CD4-positive, alpha-beta T cell treated with Interleukin-6 for 4 hours (primary cell): ENCODE measurements at regions not wholly inside any gene's neighbourhood (a gene's known extent, or its start where the extent isn't known, plus 50 kb on each side); places are given as distances from the start of the nearest gene placed in this dataset.

Experiments used
- DNase-seq: peaks from one replicate; pipeline ENCODE4 v3.0.0-alpha.2; 2020; ENCODE audit warnings: mixed read lengths

DNA sequence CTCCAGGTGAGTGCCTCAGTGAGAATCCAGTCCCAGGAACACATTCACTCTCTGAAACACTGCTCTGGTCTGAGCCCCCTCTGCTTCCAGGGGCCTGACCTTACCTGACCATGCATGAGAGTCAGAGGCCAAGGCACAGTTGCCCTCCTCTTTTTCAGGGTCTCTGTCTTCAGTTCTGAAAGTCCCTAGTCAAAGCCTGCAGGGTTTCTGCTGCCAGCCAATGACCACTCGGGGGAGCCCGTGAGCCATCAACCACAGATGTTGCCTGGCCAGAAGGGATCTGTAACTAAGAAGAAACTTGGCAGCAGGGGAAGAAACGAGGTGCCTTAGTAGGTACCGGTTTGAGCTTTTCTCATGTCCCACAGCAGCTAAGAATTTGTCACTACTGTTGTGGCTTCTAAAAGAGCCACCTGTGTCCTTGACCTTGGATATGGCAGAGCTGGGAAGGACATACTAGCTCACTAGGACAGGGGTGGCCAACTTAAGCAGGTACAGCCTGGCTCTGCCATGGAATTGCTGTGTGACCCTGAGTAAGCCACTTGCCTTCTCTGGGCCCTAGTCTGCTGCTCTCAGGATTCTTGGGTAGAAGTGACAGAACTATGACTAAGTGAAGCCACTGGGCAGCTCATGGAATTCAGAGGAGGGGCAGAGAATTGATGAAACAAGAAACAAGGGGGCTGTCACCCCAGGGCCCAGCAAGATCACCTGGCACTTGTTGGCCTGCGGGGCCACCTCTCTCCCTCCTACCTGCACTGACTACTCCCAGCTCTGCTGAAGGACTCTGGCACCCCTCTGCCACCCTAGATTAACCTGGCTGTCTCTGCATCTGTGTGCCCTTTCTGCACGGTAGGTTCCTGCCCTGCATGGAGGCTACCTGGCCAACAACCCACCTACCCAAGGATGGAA is 83.8 kb upstream of the GPR26 start:
- peak; percentile 54 for DNase-seq

DNA sequence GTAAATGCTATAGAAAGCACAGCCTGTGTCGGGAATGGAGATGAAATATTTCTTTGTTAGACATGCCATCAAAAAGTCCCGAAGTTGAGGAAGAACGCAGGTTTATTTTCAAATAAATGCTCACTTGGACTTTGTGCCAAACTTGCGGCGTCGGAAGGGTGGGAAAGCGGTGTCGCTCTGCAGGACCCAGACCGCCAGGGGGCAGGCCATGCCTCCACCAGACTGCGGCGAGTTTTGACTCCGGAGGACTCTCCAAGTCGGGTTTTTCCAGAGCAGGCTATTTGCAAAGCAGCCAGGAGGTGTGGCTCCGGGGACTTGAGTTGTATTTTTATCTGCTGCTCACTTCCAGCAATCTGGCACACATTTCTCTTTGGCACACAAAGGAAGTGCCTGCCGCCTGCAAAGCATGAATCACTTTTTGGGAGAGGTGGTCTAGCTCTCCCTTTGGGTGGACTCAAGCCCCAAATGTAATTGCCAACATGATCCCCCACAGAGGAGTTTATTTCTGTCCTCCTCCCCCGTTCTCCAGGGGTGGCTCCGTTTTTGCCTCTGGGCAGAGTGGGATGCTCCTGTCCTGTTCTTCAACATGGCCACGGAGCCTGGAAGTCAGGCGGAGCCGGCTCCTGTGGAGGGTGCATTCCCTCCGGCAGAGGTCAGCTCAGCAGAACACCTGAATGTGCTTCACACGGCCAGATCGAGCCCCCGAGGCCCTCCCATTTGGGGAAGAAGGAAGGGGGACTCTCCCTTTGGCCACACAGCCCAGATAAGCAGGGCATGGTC is 82.3 kb upstream of the GPR26 start:
- no peak for DNase-seq

DNA sequence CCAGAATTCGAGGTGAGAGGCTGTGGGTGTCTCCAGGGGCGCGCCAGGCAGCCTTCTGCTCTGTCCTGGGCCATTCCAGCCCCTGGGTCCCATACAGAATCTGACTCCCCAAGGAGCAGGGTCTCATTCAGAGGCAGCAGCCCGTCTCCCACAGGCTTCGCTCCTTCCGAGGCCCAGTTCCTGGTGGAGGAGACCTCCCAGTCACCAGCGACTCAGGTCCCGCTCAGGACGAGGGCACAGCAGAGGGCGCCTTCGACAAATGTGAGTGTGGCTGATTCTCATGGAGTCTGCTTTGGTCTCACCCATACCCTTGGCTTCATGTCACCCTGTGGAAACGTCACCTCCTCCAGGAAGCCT is 81.8 kb upstream of the GPR26 start:
- DNase-seq = no peak

DNA sequence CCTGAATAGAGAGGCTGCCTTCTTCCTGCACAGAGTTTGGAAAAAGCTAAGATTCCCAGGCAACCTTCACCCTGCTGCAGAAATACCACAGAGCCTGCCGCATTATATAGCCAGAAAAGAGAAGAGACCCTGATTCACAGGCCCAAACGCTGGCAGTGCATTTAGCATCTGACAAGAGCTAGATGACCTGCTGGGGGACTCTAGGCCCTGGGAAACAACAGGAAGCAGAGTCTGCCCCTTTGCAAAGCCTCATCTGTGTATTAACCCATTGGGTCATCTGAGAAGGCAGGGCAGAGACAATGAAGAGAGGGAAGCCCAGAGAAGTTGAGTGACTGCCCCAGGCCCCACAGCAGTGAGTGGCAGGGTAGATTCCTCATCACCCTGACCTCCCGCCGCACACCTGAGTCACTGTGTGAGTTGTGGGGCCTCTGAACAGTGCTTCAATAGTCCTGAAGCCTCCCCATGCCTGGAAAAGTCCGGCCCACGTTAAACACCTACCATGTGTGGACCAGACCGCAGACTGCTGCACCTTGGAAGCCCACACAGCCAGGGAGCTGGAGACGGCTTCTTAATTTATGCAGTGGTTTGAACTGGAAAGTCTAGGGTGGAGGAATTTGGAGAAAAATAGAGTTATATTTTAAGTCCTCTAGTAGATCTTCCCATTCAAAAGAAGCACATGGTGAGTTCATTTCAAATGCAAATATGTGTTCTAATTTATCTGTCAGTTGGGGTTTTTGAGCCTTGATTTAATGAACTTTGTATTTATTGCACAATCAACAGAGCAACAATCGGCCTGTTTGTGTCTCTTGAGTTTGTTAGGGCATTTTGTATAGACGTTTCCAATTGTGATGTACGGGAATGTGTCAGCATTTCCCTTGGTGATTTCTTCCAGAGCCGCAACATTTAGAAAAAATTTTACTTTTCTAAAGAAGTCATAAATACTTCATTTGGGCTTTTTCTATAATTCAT is 80.4 kb upstream of the GPR26 start:
- no peak for DNase-seq

DNA sequence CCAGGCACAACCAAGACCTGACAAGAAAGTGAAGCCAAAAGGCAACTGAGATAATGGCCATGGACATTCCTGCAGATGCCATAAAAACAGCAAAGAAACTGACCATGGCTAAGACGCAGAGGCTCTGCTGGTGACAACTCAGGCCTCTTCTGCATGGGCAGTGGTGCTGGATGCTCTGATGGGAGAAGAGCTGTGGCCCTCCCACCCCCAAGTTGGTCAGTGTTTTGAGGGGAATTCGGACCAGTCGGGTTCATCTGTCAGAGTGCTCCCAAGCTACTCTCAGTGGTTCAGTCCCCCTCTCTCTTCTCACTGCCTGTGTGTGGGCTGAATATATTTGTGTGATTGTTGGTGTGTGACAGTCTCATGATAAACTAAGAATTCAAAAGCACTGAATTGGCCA is 79.0 kb upstream of the GPR26 start:
- no peak for DNase-seq

DNA sequence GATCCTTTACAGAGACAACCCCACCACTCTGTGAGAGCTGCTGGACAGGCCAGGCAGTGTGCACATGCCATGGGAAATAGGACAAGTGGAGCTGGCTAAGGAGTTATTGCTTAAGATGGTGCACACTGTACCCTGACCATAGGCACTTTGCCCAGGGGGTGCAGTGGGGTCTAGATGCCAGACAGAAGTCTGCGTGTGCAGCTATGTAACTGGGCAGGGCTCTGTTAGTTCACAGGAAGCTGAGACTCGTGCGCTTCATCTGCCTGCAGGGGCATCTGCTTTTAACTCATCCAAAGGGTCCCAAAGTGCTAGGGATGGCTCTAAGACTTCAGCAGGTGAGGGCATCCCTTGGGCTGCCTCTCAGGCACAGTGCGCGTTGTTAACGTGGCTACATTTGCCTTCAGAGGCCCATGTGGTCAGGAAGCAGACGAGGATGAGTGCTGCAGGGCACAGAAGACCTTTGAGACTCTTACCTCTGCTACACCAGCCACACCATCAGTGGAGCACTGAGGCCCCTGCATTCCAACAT is 77.7 kb upstream of the GPR26 start:
- no peak for DNase-seq

- no peak for DNase-seq
Measured at GRCh38 chr10:123595661-123596060, 70.5 kb upstream of the GPR26 start.

DNA sequence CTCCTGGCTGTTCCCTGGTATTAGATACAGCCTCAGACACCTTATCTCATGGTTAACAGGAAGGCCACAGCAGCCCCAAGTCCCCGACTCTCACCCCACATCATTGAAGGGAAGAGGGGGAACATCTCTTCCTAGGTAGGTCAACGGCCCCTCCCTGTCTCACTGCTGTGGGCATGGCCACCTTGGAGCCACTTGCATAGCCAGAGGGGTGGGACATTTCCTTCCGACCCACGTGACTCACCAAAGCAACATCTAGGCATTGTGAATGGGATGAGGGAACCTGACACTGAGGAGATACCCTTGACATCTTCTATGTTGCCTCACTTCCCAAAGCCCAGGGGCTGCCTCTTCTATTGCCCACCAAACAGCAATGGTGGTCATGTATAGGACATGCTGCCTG is 68.5 kb upstream of the GPR26 start:
- DNase-seq = no peak

GRCh38 chr10:123599366-123599849 is 66.7 kb upstream of the GPR26 start:
- DNase-seq = no peak

- DNase-seq = no peak
Measured at GRCh38 chr10:123600177-123600576, 66.0 kb upstream of the GPR26 start.

- no peak for DNase-seq
Measured at GRCh38 chr10:123603130-123603529, 63.0 kb upstream of the GPR26 start.

GRCh38 chr10:123604506-123604905 is 61.6 kb upstream of the GPR26 start:
- DNase-seq = no peak

DNA sequence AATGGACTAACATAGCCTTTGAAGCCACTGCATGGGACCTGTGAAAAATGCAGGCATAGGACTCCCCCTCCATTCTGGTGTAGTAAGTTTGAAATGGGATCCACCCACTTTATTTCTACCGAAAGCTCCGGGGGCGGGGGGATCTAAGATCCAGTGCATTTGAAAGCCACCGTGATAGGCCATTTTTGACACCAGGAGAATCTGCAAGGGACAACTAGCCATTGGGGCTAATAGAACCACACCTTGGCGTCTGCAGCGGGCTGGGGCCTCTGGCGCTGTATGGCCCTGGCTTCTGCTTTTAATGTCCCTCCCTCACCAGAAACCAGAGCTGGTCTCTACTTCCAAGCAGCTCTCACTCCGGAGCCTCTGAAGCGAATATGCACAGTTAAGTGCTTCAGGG is 60.1 kb upstream of the GPR26 start:
- DNase-seq = no peak

GRCh38 chr10:123606955-123607354 is 59.2 kb upstream of the GPR26 start:
- DNase-seq = no peak

DNA sequence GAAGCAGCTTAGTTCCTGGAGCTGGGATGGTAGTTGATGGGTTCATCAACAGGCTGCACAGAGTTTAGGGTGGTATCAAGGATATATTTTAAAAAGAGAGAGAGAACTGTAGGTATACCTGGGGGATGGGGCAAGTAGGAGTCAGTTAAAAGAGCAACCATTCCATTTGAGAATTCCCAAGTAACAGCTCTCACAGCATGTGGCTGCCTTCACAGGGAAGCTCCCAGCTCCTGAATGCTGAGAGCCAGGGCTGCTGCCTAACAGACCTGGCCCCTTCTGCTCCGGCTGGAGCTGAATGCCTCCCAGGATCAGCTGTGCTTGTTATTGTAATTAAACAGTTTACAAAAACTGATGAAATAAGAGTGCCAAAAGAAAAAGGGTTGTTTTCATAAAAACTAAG is 58.8 kb upstream of the GPR26 start:
- no peak for DNase-seq

GRCh38 chr10:123608047-123608446 is 58.1 kb upstream of the GPR26 start:
- DNase-seq = no peak

- no peak for DNase-seq
Measured at GRCh38 chr10:123611243-123611642, 54.9 kb upstream of the GPR26 start.

DNA sequence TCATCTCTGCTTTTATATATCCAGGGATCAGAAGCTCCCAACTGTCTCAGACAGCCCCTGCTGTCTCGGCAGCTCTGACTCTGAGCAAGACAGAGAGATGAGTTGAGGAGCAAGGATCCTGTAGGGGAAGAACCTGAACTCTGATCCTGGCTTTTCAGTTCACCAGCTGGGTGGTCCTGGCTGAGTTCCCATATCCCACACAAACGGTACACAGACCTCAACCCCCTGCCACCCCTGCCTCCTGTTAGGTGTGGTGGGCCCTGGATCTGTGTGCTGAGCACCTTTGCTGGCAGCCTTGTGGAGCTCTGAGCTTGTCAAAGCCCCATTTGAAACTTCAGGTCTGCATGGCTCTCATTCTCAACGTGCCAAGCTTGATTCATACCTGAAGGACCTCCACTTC is 54.3 kb upstream of the GPR26 start:
- DNase-seq = no peak

- no peak for DNase-seq
Measured at GRCh38 chr10:123613346-123613850, 52.8 kb upstream of the GPR26 start.

DNA sequence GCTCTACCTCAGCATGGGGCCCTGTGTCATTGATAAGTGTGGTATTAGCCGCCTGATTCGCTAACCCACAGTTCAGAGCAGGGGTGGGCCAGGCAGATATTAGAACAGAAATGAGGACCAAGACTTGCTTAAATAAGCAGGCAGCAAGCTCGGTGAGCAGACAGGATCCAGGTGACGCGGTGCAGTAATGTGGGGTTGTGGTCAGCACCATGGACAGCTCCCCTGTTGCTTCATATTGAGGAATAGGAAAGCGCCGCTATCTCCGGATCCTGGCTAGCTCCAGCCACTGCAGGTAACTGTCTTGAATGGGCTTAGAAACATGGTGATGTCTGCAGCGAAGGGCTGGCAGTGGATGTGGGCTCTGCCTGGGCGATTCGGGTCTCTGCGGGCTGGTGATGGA is 51.3 kb upstream of the GPR26 start:
- DNase-seq = peak; percentile 26
